Osteoblast (primary cell): ENCODE measurements at regions not wholly inside any gene's neighbourhood (a gene's known extent, or its start where the extent isn't known, plus 50 kb on each side); places are given as distances from the start of the nearest gene placed in this dataset.

Experiments
- DNase-seq: peaks from one replicate; pipeline ENCODE4 v3.0.0; 2011; ENCODE audit warnings: low spot score, mixed read lengths; ENCODE audit not compliant: insufficient read length; ENCODE audit errors: missing footprints
- H2AFZ ChIP-seq: 2 replicates; pipeline ENCODE4 v1.6.0; 2011; ENCODE audit warnings: mild to moderate bottlenecking, low read length
- H3K27ac ChIP-seq: 2 replicates; pipeline ENCODE4 v1.5.1; 2011; ENCODE audit warnings: mild to moderate bottlenecking, low read depth, low read length, moderate library complexity
- H3K27me3 ChIP-seq: 2 replicates; pipeline ENCODE4 v1.6.0; 2012; ENCODE audit warnings: mild to moderate bottlenecking, control low read depth, inconsistent platforms, low read length, moderate library complexity; ENCODE audit not compliant: insufficient read depth
- H3K36me3 ChIP-seq: 2 replicates; pipeline ENCODE4 v1.5.1; 2011; ENCODE audit warnings: mild to moderate bottlenecking, low read length, control low read depth, moderate library complexity; ENCODE audit not compliant: insufficient read depth
- H3K4me1 ChIP-seq: 2 replicates; pipeline ENCODE4 v1.5.1; 2011; ENCODE audit warnings: mild to moderate bottlenecking, low read length, control low read depth, moderate library complexity; ENCODE audit not compliant: insufficient read depth
- H3K4me2 ChIP-seq: 2 replicates; pipeline ENCODE4 v1.6.0; 2011; ENCODE audit warnings: mild to moderate bottlenecking, low read length; ENCODE audit not compliant: insufficient read depth
- H3K4me3 ChIP-seq: fragments of 200-600 bp; sonication (generic); 3 replicates; pipeline ENCODE4 v1.5.1; 2012; ENCODE audit warnings: mild to moderate bottlenecking, low read length, inconsistent platforms; ENCODE audit not compliant: insufficient read depth
- H3K79me2 ChIP-seq: 2 replicates; pipeline ENCODE4 v1.6.0; 2012; ENCODE audit warnings: mild to moderate bottlenecking, low read length, control low read depth, inconsistent platforms; ENCODE audit not compliant: insufficient read depth
- H3K9me3 ChIP-seq: 2 replicates; pipeline ENCODE4 v1.5.1; 2011; ENCODE audit warnings: low read depth, low read length, control low read depth
- H4K20me1 ChIP-seq: 2 replicates; pipeline ENCODE4 v1.6.0; 2012; ENCODE audit warnings: mild to moderate bottlenecking, low read length, control low read depth; ENCODE audit not compliant: insufficient read depth
- TF ChIP-seq, protein P1 (sequence below): IDR thresholded peaks from 2 replicates; pipeline ENCODE4 v1.5.1; 2011; ENCODE audit warnings: mild to moderate bottlenecking, low read depth, low read length, moderate library complexity; ENCODE audit errors: extremely low read depth

DNA sequence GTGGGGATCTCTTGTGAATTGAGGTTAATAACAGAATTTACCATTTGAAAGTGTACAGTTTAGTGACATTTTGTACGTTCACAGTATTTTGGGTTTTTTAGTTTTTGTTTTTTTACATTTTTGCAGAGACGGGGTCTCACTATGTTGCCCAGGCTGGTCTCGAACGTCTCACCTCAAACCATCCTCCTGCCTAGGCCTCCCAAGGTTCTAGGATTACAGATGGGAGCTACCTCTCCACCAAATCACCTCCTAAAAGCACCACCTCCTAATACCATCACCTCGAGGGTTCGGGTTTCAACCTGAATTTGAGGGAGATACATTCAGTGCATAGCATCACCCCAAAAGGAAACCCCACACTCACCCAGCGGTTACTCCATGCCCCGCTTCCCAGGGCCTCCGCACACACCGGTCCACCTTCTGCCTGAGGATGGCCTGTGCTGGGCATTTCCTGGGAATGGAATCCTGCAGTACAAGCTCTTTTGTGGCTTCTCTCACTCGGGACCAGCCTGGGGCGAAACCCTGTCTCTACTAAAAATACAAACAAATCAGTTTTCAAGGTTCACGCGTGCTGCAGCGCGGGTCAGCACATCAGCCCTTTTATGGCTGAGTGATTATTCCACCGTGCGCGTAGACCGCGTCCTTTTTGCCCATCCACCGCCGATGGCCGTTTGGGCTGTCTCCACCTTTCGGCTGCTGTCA is 182.7 kb upstream of the CIBAR2 start:
- Histone ChIP-seq H3K36me3 (no peaks in the 10 kb centered on the region), H3K27ac (no peak overlapping the region), H4K20me1 (peaks cover 33% of the 10 kb centered on the region), H3K9me3 (no peaks in the 10 kb centered on the region), H3K4me3 (no peak overlapping the region), H3K27me3 (no peaks in the 10 kb centered on the region), H3K4me2 (no peak overlapping the region), H3K79me2 (no peaks in the 10 kb centered on the region), H2AFZ (no peak overlapping the region), H3K4me1 (peaks cover 3% of the 10 kb centered on the region)
- no peak for DNase-seq
- TF ChIP-seq, protein P1, sequence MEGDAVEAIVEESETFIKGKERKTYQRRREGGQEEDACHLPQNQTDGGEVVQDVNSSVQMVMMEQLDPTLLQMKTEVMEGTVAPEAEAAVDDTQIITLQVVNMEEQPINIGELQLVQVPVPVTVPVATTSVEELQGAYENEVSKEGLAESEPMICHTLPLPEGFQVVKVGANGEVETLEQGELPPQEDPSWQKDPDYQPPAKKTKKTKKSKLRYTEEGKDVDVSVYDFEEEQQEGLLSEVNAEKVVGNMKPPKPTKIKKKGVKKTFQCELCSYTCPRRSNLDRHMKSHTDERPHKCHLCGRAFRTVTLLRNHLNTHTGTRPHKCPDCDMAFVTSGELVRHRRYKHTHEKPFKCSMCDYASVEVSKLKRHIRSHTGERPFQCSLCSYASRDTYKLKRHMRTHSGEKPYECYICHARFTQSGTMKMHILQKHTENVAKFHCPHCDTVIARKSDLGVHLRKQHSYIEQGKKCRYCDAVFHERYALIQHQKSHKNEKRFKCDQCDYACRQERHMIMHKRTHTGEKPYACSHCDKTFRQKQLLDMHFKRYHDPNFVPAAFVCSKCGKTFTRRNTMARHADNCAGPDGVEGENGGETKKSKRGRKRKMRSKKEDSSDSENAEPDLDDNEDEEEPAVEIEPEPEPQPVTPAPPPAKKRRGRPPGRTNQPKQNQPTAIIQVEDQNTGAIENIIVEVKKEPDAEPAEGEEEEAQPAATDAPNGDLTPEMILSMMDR = no peak

DNA sequence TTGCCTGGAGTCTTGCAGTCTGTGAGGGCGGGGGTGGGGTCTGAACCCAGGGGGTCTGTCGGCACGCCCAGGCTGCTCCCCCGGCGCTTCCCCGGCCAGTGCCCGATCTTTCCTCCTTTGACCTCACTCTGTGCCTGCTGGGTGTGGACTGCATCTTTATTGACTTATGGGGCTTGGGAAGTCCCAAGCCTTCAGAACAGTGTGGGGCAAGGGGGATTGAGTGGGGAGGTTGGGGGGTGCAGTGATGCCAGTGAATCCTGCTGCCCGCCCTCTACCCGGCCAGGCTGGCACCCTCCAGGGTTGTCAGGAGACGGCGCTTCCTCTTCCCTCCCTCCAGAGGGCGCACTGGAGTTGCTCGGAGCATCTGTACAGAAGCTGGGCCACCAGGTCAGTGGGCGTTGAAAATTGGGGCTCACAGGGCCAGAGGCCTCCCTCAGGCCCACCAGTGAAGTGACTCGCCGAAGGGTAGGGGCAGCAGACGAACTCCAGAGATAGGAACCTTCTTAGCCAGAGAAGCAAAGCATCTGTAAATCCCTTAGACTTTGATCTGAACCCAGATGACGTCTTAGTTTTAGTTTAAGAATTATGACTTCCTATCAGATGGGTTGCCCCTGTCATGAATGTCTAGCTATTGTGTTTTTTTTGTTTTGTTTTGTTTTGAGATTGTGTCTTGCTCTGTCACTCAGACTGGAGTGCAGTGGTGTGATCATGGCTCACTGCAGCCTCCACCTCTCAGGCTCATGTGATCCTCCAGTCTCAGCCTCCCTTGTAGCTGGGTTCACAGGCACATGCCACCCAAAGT is 184.8 kb upstream of the CIBAR2 start:
- Histone ChIP-seq H3K4me1 (no peaks in the 10 kb centered on the region), H3K79me2 (no peaks in the 10 kb centered on the region), H3K4me2 (no peak overlapping the region)

DNA sequence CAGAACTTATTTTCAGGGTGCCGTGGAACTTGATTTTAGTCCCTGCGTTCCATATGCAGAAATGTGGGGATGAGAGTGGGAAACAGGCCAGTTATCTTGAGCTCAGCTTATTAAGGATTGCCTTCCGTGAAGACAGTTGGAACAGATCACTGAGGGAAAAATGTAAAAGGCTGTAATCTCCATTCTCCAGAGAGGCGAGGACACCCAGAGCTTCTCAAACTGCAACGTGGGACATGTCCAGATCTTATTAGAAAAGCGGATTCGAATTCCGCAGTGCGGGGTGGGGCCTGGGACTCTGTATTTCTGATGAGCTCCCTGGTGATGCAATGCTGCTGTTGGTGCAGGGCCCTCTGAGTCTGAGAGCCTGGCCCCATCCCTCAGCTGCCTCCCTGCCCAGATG is 185.6 kb upstream of the CIBAR2 start:
- Histone ChIP-seq H4K20me1 (peaks cover 42% of the 10 kb centered on the region), H3K4me2 (no peak overlapping the region), H3K4me3 (no peak overlapping the region), H3K79me2 (no peaks in the 10 kb centered on the region), H3K27ac (no peak overlapping the region), H3K9me3 (no peaks in the 10 kb centered on the region), H2AFZ (no peak overlapping the region), H3K4me1 (no peaks in the 10 kb centered on the region), H3K27me3 (no peaks in the 10 kb centered on the region), H3K36me3 (no peaks in the 10 kb centered on the region)
- TF ChIP-seq, protein P1 = no peak
- DNase-seq = no peak

More for the DNA sequence above, 184.8 kb upstream of the CIBAR2 start:
- DNase-seq = peak; percentile 96
- Histone ChIP-seq H2AFZ (no peak overlapping the region), H4K20me1 (peaks cover 34% of the 10 kb centered on the region), H3K36me3 (no peaks in the 10 kb centered on the region), H3K27ac (no peak overlapping the region), H3K27me3 (no peaks in the 10 kb centered on the region), H3K9me3 (no peaks in the 10 kb centered on the region), H3K4me3 (no peak overlapping the region)
- TF ChIP-seq, protein P1 = peak; percentile 72

DNA sequence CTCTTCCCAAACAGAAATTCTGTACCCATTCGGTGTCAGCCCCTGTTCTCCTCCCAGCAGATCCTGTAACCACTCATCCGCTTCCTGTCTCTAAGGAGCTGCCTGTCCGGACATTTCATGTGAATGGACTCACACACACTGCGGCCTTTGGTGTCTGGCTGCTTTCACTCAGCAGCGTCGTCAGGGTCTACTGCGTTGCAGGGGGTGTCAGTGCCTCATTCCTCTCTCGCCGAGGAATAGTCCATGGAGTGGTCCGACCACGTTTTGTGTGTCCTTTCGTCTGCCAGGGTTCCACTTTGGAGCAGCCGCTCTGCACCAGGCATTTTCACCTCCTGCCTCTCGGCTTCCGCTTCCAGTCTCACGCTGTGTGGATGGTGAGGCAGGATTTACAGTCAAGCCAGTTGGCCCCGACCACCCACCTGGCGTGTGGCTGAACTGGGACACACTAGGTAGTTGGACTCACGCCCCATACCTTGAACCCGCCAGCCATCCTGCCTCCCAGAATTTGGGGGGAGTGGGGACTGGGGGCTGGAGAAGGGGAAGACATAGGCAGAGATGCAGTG is 188.2 kb upstream of the CIBAR2 start:
- no peak overlapping the region for H3K4me2 ChIP-seq
- no peak overlapping the region for H3K4me3 ChIP-seq
- H4K20me1 ChIP-seq = peaks cover 50% of the 10 kb centered on the region
- no peaks in the 10 kb centered on the region for H3K4me1 ChIP-seq
- no peak for DNase-seq
- no peaks in the 10 kb centered on the region for H3K36me3 ChIP-seq
- H3K79me2 ChIP-seq = no peaks in the 10 kb centered on the region
- no peaks in the 10 kb centered on the region for H3K9me3 ChIP-seq
- H3K27ac ChIP-seq = no peak overlapping the region
- TF ChIP-seq, protein P1 = no peak
- H2AFZ ChIP-seq = no peak overlapping the region
- no peaks in the 10 kb centered on the region for H3K27me3 ChIP-seq
